Kasumi-1 (cell line): ENCODE measurements at regions not wholly inside any gene's neighbourhood (a gene's known extent, or its start where the extent isn't known, plus 50 kb on each side); places are given as distances from the start of the nearest gene placed in this dataset.
A peak's percentile ranks its signal among the peaks of the same experiment; 100 is the strongest.

ENCODE experiments used
- DNase-seq, 2 experiments: peaks; one replicate each; lab custom pipeline; 2025; lab: John Stamatoyannopoulos, UW

GRCh38 chr13:74966814-74967424, 515.0 kb downstream of the TBC1D4 start:
- DNase-seq: no peak

- DNase-seq: no peak
These were observed 515.7 kb downstream of the TBC1D4 start for GRCh38 chr13:74966275-74966674.

GRCh38 chr13:74945637-74946036, 536.3 kb downstream of the TBC1D4 start:
- no peak for DNase-seq

- DNase-seq: no peak
These were observed 550.1 kb downstream of the TBC1D4 start for GRCh38 chr13:74931698-74932433.

GRCh38 chr13:74930402-74931165, 551.4 kb downstream of the TBC1D4 start:
- DNase-seq: no peak

- no peak for DNase-seq
These were observed 552.5 kb downstream of the TBC1D4 start for GRCh38 chr13:74929436-74929835.

GRCh38 chr13:74927823-74928222, 554.1 kb downstream of the TBC1D4 start:
- DNase-seq: no peak

- DNase-seq: no peak
These were observed 559.0 kb downstream of the TBC1D4 start for GRCh38 chr13:74922963-74923362.

- DNase-seq: no peak
These were observed 560.6 kb downstream of the TBC1D4 start for GRCh38 chr13:74921326-74921725.

- DNase-seq: no peak
These were observed 561.0 kb downstream of the TBC1D4 start for GRCh38 chr13:74920920-74921319.

- DNase-seq: no peak
These were observed 561.6 kb downstream of the TBC1D4 start for GRCh38 chr13:74920361-74920760.

GRCh38 chr13:74919914-74920313, 562.1 kb downstream of the TBC1D4 start:
- DNase-seq: no peak

GRCh38 chr13:74912898-74913297, 569.1 kb downstream of the TBC1D4 start:
- DNase-seq: no peak

- no peak for DNase-seq
These were observed 571.6 kb downstream of the TBC1D4 start for GRCh38 chr13:74910415-74910814.

GRCh38 chr13:74907788-74908187, 574.2 kb downstream of the TBC1D4 start:
- no peak for DNase-seq

GRCh38 chr13:74904556-74904955, 577.4 kb downstream of the TBC1D4 start:
- peak; percentile 60 to 64 for DNase-seq

- DNase-seq: peak; percentile 33 to 46
These were observed 586.8 kb downstream of the TBC1D4 start for GRCh38 chr13:74895042-74895796.

- DNase-seq: no peak
These were observed 589.9 kb downstream of the TBC1D4 start for GRCh38 chr13:74892096-74892495.

GRCh38 chr13:74891610-74892009, 590.4 kb downstream of the TBC1D4 start:
- no peak for DNase-seq

- DNase-seq: no peak
These were observed 592.6 kb downstream of the TBC1D4 start for GRCh38 chr13:74889321-74889720.

- DNase-seq: no peak
These were observed 595.5 kb downstream of the TBC1D4 start for GRCh38 chr13:74886502-74886901.

GRCh38 chr13:74883834-74884233, 598.1 kb downstream of the TBC1D4 start:
- peak; percentile 3 to 38 for DNase-seq
